ENCODE measurements at regions not wholly inside any gene's neighbourhood (a gene's known extent, or its start where the extent isn't known, plus 50 kb on each side); places are given as distances from the start of the nearest gene placed in this dataset.

- TF ChIP-seq MAX (IDR thresholded peaks at IDR 0.05; ENCODE audit: insufficient read depth, insufficient read length), result no peak
- TF ChIP-seq JUN (IDR thresholded peaks at IDR 0.05; ENCODE audit: borderline replicate concordance, insufficient read depth, insufficient read length, low read depth), result no peak
- Histone ChIP-seq H3K4me2 (ENCODE audit: insufficient read depth, low read length) (no peak overlapping the region), H3K27me3 (ENCODE audit: control insufficient read depth in 2 of 2, insufficient read depth in 2 of 2, low read length in 2 of 2) (no peaks in the 10 kb centered on the region), H3K9ac (replicated peaks; ENCODE audit: extremely low read depth, insufficient read depth, low read length) (no peak overlapping the region), H3K4me3 (replicated peaks in 1 of 3; ENCODE audit: insufficient read depth in 1 of 3, low read depth in 1 of 3, low read length in 3 of 3) (no peak overlapping the region), H3K36me3 (ENCODE audit: control insufficient read depth in 2 of 2, extremely low read depth in 1 of 2, insufficient read depth in 2 of 2, low read length in 2 of 2) (no peaks in the 10 kb centered on the region), H3K9me3 (replicated peaks; ENCODE audit: control insufficient read depth, insufficient read depth, low read length) (no peaks in the 10 kb centered on the region), H3K79me2 (ENCODE audit: control insufficient read depth, insufficient read depth, low read length) (no peaks in the 10 kb centered on the region), H4K20me1 (replicated peaks; ENCODE audit: control insufficient read depth, extremely low read depth, insufficient read depth, low read length) (no peaks in the 10 kb centered on the region), H3K4me1 (ENCODE audit: control insufficient read depth, extremely low read depth, insufficient read depth, low read length) (no peaks in the 10 kb centered on the region), H3K27ac (ENCODE audit: insufficient read depth, low read depth, low read length) (no peak overlapping the region), H2AFZ (ENCODE audit: low read depth, low read length) (no peak overlapping the region), H3K9me1 (replicated peaks; ENCODE audit: control insufficient read depth, extremely low read depth, insufficient read depth, low read length) (no peaks in the 10 kb centered on the region)
- ChIA-PET POLR2A (no interaction called here), CTCF (no interaction called here)
- dilution Hi-C loops (cut with MboI; ENCODE audit: extremely low pct_ligation_motif_present, low sequenced_read_pairs), result no loop called here
- DNase-seq (ENCODE audit: low read depth, low spot score) (no peak), FAIRE-seq (no peak)
- intact Hi-C loops (cut with micrococcal nuclease), result no loop called here
- no TSS peak for BruUV-seq (replicated peaks)
These were observed 156.0 kb downstream of the DEFB131A start for GRCh38 chr4:9600246-9600645.

- intact Hi-C loops (cut with micrococcal nuclease) (no loop called here), dilution Hi-C loops (cut with MboI; ENCODE audit: extremely low pct_ligation_motif_present, low sequenced_read_pairs) (no loop called here)
- Histone ChIP-seq H3K4me2 (ENCODE audit: insufficient read depth, low read length) (no peak overlapping the region), H4K20me1 (replicated peaks; ENCODE audit: control insufficient read depth, extremely low read depth, insufficient read depth, low read length) (no peaks in the 10 kb centered on the region), H3K9me1 (replicated peaks; ENCODE audit: control insufficient read depth, extremely low read depth, insufficient read depth, low read length) (no peaks in the 10 kb centered on the region), H3K9me3 (replicated peaks; ENCODE audit: control insufficient read depth, insufficient read depth, low read length) (no peaks in the 10 kb centered on the region), H3K27me3 (ENCODE audit: control insufficient read depth in 2 of 2, insufficient read depth in 2 of 2, low read length in 2 of 2) (no peaks in the 10 kb centered on the region), H3K36me3 (ENCODE audit: control insufficient read depth in 2 of 2, extremely low read depth in 1 of 2, insufficient read depth in 2 of 2, low read length in 2 of 2) (no peaks in the 10 kb centered on the region), H3K79me2 (ENCODE audit: control insufficient read depth, insufficient read depth, low read length) (no peaks in the 10 kb centered on the region), H3K4me1 (ENCODE audit: control insufficient read depth, extremely low read depth, insufficient read depth, low read length) (no peaks in the 10 kb centered on the region), H3K4me3 (replicated peaks in 1 of 3; ENCODE audit: insufficient read depth in 1 of 3, low read depth in 1 of 3, low read length in 3 of 3) (no peak overlapping the region), H3K27ac (ENCODE audit: insufficient read depth, low read depth, low read length) (no peak overlapping the region), H3K9ac (replicated peaks; ENCODE audit: extremely low read depth, insufficient read depth, low read length) (no peak overlapping the region), H2AFZ (ENCODE audit: low read depth, low read length) (no peak overlapping the region)
- TF ChIP-seq POLR2AphosphoS5 (IDR thresholded peaks at IDR 0.05; ENCODE audit: insufficient read depth, low read depth, low read length) (no peak), MAX (IDR thresholded peaks at IDR 0.05; ENCODE audit: insufficient read depth, insufficient read length) (no peak), MYC (IDR thresholded peaks at IDR 0.05; ENCODE audit: low read depth, low read length) (no peak), POLR2A (IDR thresholded peaks at IDR 0.05; ENCODE audit: low read depth, low read length) (no peak), GATA2 (IDR thresholded peaks at IDR 0.05; ENCODE audit: insufficient read depth, insufficient read length, low read depth, low read length) (no peak), CTCF (IDR thresholded peaks at IDR 0.05; ENCODE audit: extremely low read depth in 1 of 2, insufficient read depth in 1 of 2, low read depth in 1 of 2, low read length in 2 of 2) (no peak), EZH2 (IDR thresholded peaks at IDR 0.05; ENCODE audit: borderline replicate concordance, low read depth, low read length, severe bottlenecking) (no peak), JUN (IDR thresholded peaks at IDR 0.05; ENCODE audit: borderline replicate concordance, insufficient read depth, insufficient read length, low read depth) (no peak), FOS (IDR thresholded peaks at IDR 0.05; ENCODE audit: borderline replicate concordance, insufficient read depth, low read length) (no peak)
- FAIRE-seq (no peak), DNase-seq (ENCODE audit: low read depth, low spot score) (no peak)
- BruUV-seq (replicated peaks), result no TSS peak
- ChIA-PET CTCF (no interaction called here), POLR2A (no interaction called here)
These were observed 158.2 kb downstream of the DEFB131A start for GRCh38 chr4:9602389-9602914.

All from endothelial cell of umbilical vein (primary cell).